Gastroesophageal sphincter (tissue), 3 donors: ENCODE measurements at regions not wholly inside any gene's neighbourhood (a gene's known extent, or its start where the extent isn't known, plus 50 kb on each side); places are given as distances from the start of the nearest gene placed in this dataset.

ENCODE experiments used
- CTCF ChIP-seq, 4 experiments: fragments of 200-600 bp in 2 of 4; fragments of 450-650 bp in 2 of 4; sonication (generic) in 1 of 4; IDR thresholded peaks; one replicate each; pipeline ENCODE4 v1.5.1; 2017 to 2019; ENCODE audit warnings: antibody characterized with exemption in 4 of 4, mild to moderate bottlenecking in 2 of 4, moderate library complexity in 2 of 4
- POLR2A ChIP-seq, 2 donors: fragments of 450-650 bp; IDR thresholded peaks; one replicate each; pipeline ENCODE4 v1.6.1; 2017; ENCODE audit warnings: antibody characterized with exemption in 2 of 2, mild to moderate bottlenecking in 2 of 2, moderate library complexity in 1 of 2
- POLR2AphosphoS5 ChIP-seq: sonication (generic); formaldehyde crosslinking; IDR thresholded peaks from one replicate; pipeline ENCODE4 v1.6.1; 2017; ENCODE audit warnings: antibody characterized with exemption

- TF ChIP-seq CTCF (IDR thresholded peaks at IDR 0.05): no peak
- no peak for TF ChIP-seq POLR2A (IDR thresholded peaks at IDR 0.05)
- no peak for TF ChIP-seq POLR2AphosphoS5
Observed at GRCh38 chr4:124862261-124862660, 149.7 kb upstream of the ANKRD50 start.
